Activated CD8-positive, alpha-beta memory T cell treated with anti-CD3 and anti-CD28 coated beads, Interleukin-2, amount 10 ng/mL, durations not matched to agents 7 days and 5 days (primary cell): ENCODE measurements at regions not wholly inside any gene's neighbourhood (a gene's known extent, or its start where the extent isn't known, plus 50 kb on each side); places are given as distances from the start of the nearest gene placed in this dataset.
"Not testable (repeated sequence)": the region's sequence is repeated elsewhere in the genome, so short reads cannot be mapped to it uniquely, and the experiment has no call there.

Source experiments
- ATAC-seq: fragments of 150-1000 bp; cut with Tn5 transposase; one replicate; pipeline ENCODE4 v1.10.0; 2021; ENCODE audit warnings: moderate library complexity
- CTCF ChIA-PET: fragments of 350-600 bp; sonication (Branson Sonifier 250); formaldehyde crosslinking; loops from one replicate; lab custom pipeline; 2021; ENCODE audit warnings: antibody characterized with exemption; lab: Charles Lee
- DNase-seq: peaks from one replicate; pipeline ENCODE4 v3.0.0-alpha.2; 2020
- H3K27ac Mint-ChIP-seq: one replicate; pipeline ENCODE4 v1.8.0; 2021; ENCODE audit warnings: mild to moderate bottlenecking, mixed read lengths
- H3K27me3 Mint-ChIP-seq: one replicate; pipeline ENCODE4 v1.8.0; 2021; ENCODE audit warnings: mixed read lengths
- H3K36me3 Mint-ChIP-seq: one replicate; pipeline ENCODE4 v1.8.0; 2021; ENCODE audit warnings: mild to moderate bottlenecking, mixed read lengths
- H3K4me1 Mint-ChIP-seq: one replicate; pipeline ENCODE4 v1.8.0; 2021; ENCODE audit warnings: mixed read lengths
- H3K4me3 Mint-ChIP-seq: one replicate; pipeline ENCODE4 v1.8.0; 2021; ENCODE audit warnings: mild to moderate bottlenecking, moderate library complexity, mixed read lengths
- H3K9me3 Mint-ChIP-seq: one replicate; pipeline ENCODE4 v1.8.0; 2022; ENCODE audit warnings: low read depth, mixed read lengths

DNA sequence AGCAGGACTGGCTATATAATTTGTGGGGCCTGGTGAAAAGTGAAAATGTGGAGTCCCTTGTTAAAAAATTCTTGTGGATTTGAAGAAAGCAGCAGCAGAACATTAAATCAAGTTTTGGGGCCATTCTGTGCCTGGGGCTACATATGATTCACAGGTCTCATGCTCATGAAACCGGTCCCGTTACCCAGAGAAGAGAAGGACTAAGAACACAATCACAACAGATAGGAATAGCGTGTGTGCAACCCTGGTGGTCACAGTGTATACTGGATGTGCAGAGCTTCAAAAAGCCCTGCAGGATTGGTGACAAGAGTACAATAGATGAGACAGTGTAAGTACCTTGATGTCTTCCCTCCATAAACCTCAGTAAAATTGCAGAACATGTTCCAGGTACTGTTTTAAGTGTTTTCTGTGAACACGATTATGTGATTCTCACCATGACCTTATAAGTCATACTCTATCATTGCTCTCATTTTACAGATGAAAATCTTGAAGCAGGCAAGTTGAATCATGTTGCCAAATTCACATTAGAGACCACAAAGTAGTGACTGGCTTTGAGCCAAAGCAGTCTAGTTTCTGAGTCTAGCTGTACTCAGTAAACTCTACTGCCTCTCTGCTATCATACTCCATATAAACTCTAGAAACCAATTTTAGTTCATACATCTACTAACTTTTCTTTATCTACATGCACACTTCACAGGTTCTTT is 636.5 kb downstream of the TAF11L14 start:
- CTCF ChIA-PET: no interaction called here
- no peaks in the 10 kb centered on the region for H3K27me3 Mint-ChIP-seq
- no peak for ATAC-seq
- peaks cover 8% of the 10 kb centered on the region for H3K9me3 Mint-ChIP-seq
- H3K36me3 Mint-ChIP-seq: no peaks in the 10 kb centered on the region
- no peak for DNase-seq
- no peaks in the 10 kb centered on the region for H3K4me1 Mint-ChIP-seq
- no peak overlapping the region for H3K27ac Mint-ChIP-seq
- H3K4me3 Mint-ChIP-seq: no peak overlapping the region

DNA sequence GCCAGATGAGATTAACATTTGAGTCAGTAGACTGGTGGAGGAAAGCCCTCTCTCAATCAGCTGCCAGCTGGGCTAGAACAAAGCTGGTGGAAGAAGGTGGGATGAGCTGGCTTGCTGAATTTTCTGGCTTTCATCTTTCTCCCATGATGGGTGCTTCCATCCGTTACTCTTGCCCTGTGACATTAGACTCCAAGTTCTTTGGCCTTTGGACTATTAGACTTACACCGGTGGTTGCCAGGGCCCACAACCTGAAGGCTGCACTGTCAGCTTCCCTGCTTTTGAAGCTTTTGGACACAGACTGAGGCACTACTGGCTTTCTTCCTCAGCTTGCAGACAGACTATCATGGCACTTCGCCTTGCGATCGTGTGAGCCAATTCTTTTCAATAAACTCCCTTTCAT is 642.7 kb downstream of the TAF11L14 start:
- CTCF ChIA-PET: no interaction called here
- H3K27me3 Mint-ChIP-seq: no peaks in the 10 kb centered on the region

DNA sequence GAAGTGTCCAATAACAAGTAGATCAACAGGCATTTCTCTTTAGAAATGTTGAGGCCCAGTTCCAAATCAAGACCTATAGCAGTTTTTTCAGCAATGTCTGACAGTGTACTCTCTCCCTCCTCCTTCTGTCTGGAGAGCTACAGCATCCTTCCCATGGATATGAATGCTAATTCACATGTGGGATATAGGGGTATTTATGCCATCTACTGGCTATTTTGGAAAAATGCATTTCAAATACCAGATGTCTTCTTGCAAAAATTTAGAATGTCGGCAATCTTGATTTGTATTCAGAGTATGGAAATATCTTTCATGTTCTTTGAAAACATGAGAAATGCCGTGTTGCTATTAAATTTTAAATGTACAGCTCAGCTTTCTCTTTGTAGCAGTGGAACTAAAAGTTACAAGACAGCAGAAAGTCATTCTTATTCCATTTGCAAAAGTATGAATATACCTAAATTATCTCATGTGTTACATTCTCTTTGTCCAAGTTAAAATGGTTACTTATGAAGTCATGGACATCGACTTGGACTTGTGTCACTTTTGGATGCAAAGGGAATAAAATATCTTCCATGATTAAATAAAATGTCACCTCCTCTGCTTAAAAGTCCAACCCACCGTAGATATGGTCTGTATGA is 647.8 kb downstream of the TAF11L14 start:
- ATAC-seq (no peak), DNase-seq (no peak)
- H3K27ac Mint-ChIP-seq: no peak overlapping the region
- no peaks in the 10 kb centered on the region for H3K36me3 Mint-ChIP-seq
- no peak overlapping the region for H3K4me3 Mint-ChIP-seq
- H3K4me1 Mint-ChIP-seq: no peaks in the 10 kb centered on the region
- CTCF ChIA-PET: no interaction called here
- no peaks in the 10 kb centered on the region for H3K27me3 Mint-ChIP-seq
- peaks cover 3% of the 10 kb centered on the region for H3K9me3 Mint-ChIP-seq

More for the DNA sequence above, 642.7 kb downstream of the TAF11L14 start:
- ATAC-seq: no peak
- Mint-ChIP-seq H3K9me3 (peaks cover 6% of the 10 kb centered on the region), H3K36me3 (no peaks in the 10 kb centered on the region), H3K27ac (no peak overlapping the region), H3K4me1 (no peaks in the 10 kb centered on the region), H3K4me3 (no peak overlapping the region)
- no peak for DNase-seq

DNA sequence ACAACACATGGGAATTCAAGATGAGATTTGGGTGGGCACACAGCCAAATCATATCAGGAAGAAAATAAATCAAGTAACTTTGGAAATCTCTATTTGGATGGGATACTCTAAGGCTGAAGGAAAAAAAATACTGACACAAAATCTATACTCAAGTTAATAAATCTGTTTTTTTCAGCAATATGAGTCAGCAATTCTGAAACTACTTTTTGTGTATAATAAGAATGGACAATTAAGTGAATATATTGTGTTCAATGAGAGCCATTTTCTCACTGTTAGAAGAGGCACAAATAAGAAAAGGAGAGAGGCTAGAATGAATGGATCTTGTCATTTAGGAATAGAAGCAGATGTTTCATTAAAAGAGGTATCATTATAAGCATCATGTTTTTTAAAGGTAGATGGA is 651.0 kb downstream of the TAF11L14 start:
- Mint-ChIP-seq H3K4me3 (no peak overlapping the region), H3K4me1 (no peaks in the 10 kb centered on the region), H3K9me3 (peaks cover 3% of the 10 kb centered on the region), H3K27ac (no peak overlapping the region), H3K27me3 (no peaks in the 10 kb centered on the region), H3K36me3 (no peaks in the 10 kb centered on the region)
- DNase-seq (no peak), ATAC-seq (no peak)
- CTCF ChIA-PET: no interaction called here

DNA sequence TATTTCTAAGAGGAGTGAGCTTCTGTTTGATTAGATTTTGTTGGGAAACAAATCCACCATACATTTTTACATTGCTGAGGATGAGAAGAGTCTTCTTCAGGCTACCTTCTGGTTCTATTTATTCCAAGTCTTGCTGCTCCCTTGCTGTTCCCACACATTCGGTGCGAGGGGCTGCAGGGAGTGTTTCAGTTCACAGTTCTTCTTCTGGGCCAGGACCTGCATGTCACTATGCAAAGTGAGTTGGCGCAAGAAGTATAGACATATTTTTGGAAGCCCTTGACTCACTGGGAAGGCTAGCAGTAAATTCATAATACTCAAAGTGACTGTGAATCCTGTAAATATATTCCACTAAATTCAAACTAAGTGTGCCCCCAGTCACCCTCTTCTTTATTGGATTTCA is 657.9 kb downstream of the TAF11L14 start:
- ATAC-seq (no peak), DNase-seq (no peak)
- H3K27ac Mint-ChIP-seq: no peak overlapping the region
- CTCF ChIA-PET: no interaction called here
- no peaks in the 10 kb centered on the region for H3K27me3 Mint-ChIP-seq
- no peaks in the 10 kb centered on the region for H3K36me3 Mint-ChIP-seq
- H3K4me1 Mint-ChIP-seq: no peaks in the 10 kb centered on the region
- H3K9me3 Mint-ChIP-seq: no peaks in the 10 kb centered on the region
- H3K4me3 Mint-ChIP-seq: no peak overlapping the region

DNA sequence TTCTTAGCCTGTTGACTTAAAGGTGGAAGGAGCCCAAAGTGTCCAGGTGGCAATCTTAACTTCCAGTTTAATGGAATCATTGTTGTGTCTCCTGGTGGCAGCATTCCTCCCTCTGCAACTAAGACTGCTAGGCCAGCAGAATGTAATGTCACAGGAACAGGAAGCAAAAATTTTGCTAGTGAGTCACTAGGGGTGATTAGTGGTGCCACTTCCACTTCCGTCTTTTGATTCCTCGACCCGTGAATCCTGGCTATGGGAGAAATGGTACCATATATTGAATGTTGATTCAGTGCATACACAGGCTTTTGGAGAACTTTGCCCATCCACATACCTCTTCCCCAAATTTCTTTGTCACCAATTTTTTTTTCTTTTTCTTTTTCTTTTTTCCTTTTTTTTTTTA is 661.4 kb downstream of the TAF11L14 start:
- DNase-seq, H3K4me3 Mint-ChIP-seq, ATAC-seq, H3K27me3 Mint-ChIP-seq, H3K36me3 Mint-ChIP-seq, CTCF ChIA-PET, H3K27ac Mint-ChIP-seq, H3K4me1 Mint-ChIP-seq, H3K9me3 Mint-ChIP-seq: not testable (repeated sequence)

DNA sequence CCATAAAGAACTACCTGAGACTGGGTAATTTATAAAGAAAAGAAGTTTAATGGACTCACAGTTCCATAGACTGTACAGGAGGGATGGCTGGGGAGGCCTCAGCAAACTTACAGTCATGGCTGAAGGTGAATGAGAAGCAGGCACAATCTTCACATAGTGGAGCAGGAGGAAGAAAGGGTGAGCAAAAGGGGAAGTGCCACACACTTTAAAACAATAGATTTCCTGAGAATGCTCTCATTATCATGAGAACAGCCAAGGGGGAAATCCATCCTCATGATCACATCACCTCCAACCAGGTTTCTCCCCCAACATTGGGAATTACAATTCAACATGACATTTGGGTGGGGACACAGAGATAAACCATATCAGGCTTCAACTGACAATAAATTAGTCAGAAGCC is 664.9 kb downstream of the TAF11L14 start:
- no peak for DNase-seq
- CTCF ChIA-PET: no interaction called here
- no peaks in the 10 kb centered on the region for H3K4me1 Mint-ChIP-seq
- H3K9me3 Mint-ChIP-seq: no peaks in the 10 kb centered on the region
- no peaks in the 10 kb centered on the region for H3K36me3 Mint-ChIP-seq
- no peaks in the 10 kb centered on the region for H3K27me3 Mint-ChIP-seq
- H3K27ac Mint-ChIP-seq: no peak overlapping the region
- no peak overlapping the region for H3K4me3 Mint-ChIP-seq
- ATAC-seq: no peak

DNA sequence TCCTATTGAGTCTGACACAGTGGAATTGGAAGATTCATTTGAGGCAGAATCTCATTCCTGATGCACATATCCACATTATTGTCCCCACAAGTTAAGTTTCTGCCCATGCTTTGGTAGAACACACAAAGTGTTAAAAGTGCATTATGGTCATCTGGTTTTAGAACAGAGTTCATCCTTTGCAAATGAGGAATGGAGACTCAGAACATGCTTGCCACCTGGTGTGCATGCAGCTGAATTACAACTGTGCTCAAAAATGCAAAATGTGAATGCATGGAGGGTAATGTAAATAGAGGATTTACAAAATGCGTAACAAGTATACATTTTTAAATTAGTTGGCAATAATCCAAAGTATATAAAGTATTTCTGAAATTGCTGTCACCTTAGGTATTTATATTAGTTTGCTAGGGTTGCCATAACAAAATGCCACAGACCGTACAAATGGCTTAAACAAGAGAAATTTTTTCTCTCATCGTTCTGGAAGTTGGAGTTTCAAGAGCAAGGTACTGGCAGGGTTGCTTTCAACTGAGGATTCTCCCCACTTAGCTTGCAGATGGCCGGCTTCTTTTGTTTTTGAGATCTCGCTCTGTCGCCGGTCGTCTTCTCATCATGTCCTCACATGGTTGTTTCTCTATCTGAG is 671.1 kb downstream of the TAF11L14 start:
- Mint-ChIP-seq H3K27me3 (no peaks in the 10 kb centered on the region), H3K4me3 (no peak overlapping the region), H3K36me3 (no peaks in the 10 kb centered on the region), H3K9me3 (no peaks in the 10 kb centered on the region), H3K27ac (no peak overlapping the region), H3K4me1 (no peaks in the 10 kb centered on the region)
- no peak for DNase-seq
- CTCF ChIA-PET: no interaction called here
- no peak for ATAC-seq

DNA sequence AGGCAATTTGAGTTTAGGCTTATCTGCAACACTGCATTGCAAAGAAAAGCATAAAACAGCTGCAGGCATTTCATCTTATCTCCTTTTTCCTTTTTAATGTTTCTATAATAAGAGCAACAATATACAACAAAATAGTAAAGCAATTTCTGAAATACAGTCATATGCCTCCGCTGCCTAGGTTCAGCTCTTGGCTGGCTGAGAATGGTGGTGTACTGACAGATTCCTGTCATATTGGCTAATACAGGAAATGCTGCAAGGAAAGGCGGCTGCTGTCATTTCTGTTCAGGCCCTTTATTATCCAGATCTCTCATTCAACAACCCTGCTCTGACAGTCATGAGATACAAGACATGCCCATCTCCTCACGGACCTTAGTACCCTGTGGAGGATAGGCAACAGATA is 677.0 kb downstream of the TAF11L14 start:
- ATAC-seq (no peak), DNase-seq (no peak)
- Mint-ChIP-seq H3K36me3 (no peaks in the 10 kb centered on the region), H3K9me3 (no peaks in the 10 kb centered on the region), H3K27ac (no peak overlapping the region), H3K27me3 (no peaks in the 10 kb centered on the region), H3K4me1 (no peaks in the 10 kb centered on the region), H3K4me3 (no peak overlapping the region)
- CTCF ChIA-PET: no interaction called here

DNA sequence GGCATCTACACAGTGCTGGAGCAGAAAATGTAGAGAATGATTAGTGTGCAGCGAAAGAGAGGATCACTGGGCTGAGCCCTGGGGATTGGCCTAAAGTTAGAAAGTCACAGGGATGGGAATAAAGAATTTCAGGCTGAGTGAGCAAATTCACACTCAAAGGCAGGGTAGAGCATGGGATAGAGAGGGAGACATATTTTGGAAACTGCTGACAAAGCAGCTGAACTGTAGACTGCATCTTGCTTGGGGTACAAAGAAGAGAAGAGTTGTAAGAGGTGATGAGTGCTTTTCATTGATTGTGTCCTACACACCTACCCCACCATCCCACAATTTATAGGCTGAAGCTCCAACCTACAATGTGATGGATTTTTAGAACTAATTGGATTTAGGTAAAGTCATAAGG is 677.8 kb downstream of the TAF11L14 start:
- no peaks in the 10 kb centered on the region for H3K36me3 Mint-ChIP-seq
- ATAC-seq: no peak
- no peak for DNase-seq
- no peaks in the 10 kb centered on the region for H3K4me1 Mint-ChIP-seq
- no peak overlapping the region for H3K4me3 Mint-ChIP-seq
- H3K9me3 Mint-ChIP-seq: no peaks in the 10 kb centered on the region
- H3K27ac Mint-ChIP-seq: no peak overlapping the region
- CTCF ChIA-PET: no interaction called here
- H3K27me3 Mint-ChIP-seq: no peaks in the 10 kb centered on the region

DNA sequence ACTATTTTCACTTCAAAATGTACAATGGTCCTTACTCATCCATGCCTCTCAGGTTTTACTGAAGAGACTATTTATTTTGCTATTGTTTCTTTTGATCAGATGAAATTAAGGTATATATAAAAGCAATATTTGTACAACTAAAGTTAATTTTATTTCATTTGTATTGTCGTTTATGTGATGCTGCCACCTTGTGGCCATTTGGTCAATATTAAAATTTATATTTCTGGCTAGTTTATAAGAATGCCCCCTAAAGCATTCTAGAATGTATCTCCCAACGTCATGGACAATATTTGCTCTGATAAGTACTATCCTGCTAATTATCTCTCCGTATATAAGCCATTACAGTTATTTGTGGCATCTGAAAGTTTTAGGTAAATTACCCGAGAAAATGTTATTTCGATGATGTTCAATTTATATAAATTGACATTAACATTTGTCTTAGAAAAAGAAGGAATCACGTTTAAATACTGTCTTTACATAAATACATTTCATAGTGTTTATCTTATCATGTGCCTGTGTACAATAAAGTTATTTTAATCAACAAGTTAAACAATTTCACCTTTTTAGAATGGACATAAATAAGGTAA is 680.0 kb downstream of the TAF11L14 start:
- Mint-ChIP-seq H3K4me1 (no peaks in the 10 kb centered on the region), H3K36me3 (no peaks in the 10 kb centered on the region), H3K9me3 (no peaks in the 10 kb centered on the region), H3K4me3 (no peak overlapping the region), H3K27me3 (no peaks in the 10 kb centered on the region), H3K27ac (no peak overlapping the region)
- no peak for ATAC-seq
- CTCF ChIA-PET: interaction anchor here (0.7 kb wide), 1 partner anchor 45 kb away, joined by 3 read pairs; no protein-coding TSS in a partner anchor
- DNase-seq: no peak

DNA sequence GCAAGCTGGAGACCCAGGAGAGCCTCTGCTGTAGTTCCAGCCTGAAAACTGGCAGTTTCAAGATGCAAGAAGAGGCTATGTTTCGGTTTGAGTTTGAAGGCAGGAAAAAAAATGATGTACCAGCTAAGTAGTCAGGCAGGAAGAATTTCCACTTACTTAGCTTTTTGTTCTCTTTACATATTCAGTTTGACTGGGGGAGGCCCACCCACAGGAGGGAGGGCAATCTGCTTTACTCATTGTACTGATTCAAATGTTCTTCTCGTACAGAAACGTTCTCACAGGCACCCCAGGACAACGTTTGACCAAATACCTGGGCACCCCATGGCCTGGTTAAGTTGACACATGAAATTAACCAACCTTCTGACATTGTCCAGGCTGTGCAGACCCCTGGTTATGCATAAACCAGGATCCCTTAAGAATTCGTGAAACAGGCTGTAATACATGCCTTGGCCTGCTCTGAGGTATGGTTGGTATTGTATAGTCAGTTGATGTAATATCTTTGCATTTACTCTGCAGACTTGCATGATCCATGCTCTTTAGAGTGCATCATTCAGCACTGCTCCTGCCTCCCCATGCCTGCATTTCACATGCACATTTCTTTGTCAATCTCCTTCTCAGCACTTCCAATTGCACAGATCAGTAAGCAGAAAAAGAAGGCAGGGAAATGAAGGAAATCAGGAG is 687.1 kb downstream of the TAF11L14 start:
- DNase-seq: no peak
- Mint-ChIP-seq H3K4me3 (no peak overlapping the region), H3K9me3 (no peaks in the 10 kb centered on the region), H3K4me1 (no peaks in the 10 kb centered on the region), H3K27me3 (no peaks in the 10 kb centered on the region), H3K27ac (no peak overlapping the region), H3K36me3 (no peaks in the 10 kb centered on the region)
- CTCF ChIA-PET: no interaction called here
- ATAC-seq: no peak

DNA sequence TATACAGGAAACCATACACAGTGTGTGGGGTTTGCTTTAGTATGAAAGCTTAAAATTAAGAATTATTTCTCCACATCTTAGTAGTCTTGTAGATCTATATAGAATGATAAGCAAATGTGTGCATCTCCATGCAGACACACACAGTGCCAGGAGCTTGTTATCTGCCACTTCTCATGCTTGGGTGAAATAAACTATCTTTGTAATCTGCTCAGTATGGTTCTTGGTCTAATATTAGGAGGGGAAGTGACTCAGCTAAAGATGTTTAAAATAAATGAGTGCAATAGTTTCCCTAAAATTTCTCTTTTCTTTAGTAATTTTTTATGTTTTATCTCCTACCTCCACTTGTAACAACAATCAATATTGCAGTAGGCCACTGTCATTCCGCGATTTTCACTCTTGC is 689.6 kb downstream of the TAF11L14 start:
- DNase-seq (no peak), ATAC-seq (no peak)
- no peaks in the 10 kb centered on the region for H3K9me3 Mint-ChIP-seq
- H3K36me3 Mint-ChIP-seq: no peaks in the 10 kb centered on the region
- no peak overlapping the region for H3K27ac Mint-ChIP-seq
- no peaks in the 10 kb centered on the region for H3K27me3 Mint-ChIP-seq
- no peaks in the 10 kb centered on the region for H3K4me1 Mint-ChIP-seq
- no peak overlapping the region for H3K4me3 Mint-ChIP-seq
- CTCF ChIA-PET: no interaction called here
